Mesenteric fat pad (tissue), 1 donor: ENCODE measurements at regions not wholly inside any gene's neighbourhood (a gene's known extent, or its start where the extent isn't known, plus 50 kb on each side); places are given as distances from the start of the nearest gene placed in this dataset.
"Not testable (repeated sequence)": the region's sequence is repeated elsewhere in the genome, so short reads cannot be mapped to it uniquely, and the experiment has no call there.

ENCODE experiments used
- DNase-seq: peaks from one replicate; pipeline ENCODE4 v3.0.0-alpha.2; 2020; ENCODE audit warnings: low spot score
- donor health status: DM: yes; HTN: yes; CAD: no.

GRCh38 chr11:95652002-95652472 lies 137.5 kb downstream of the FAM76B start:
- DNase-seq, result no peak

GRCh38 chr11:95650276-95650675 lies 139.3 kb downstream of the FAM76B start:
- DNase-seq, result no peak

- DNase-seq, result no peak
Measured at GRCh38 chr11:95647871-95648270, 141.7 kb downstream of the FAM76B start.

DNA sequence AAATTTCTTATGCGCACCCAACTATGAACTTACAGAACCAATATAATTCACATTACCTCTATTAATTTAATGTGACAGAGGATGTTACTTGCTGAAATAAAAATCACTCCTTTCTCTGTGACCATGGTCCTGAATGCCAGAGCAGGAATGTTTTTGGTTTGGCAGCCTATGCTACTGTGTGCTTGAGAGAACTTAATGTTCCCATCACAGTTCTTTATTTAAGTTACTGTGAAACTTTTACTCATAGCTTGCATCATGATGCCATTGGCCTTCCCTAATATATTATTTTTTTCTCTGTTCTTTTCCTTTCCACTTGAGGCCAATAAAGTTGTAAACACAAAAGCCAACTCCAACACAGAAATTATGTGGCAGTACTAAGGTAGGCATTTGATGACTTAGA lies 142.2 kb downstream of the FAM76B start:
- no peak for DNase-seq

- no peak for DNase-seq
Measured at GRCh38 chr11:95641495-95641894, 148.1 kb downstream of the FAM76B start.

DNA sequence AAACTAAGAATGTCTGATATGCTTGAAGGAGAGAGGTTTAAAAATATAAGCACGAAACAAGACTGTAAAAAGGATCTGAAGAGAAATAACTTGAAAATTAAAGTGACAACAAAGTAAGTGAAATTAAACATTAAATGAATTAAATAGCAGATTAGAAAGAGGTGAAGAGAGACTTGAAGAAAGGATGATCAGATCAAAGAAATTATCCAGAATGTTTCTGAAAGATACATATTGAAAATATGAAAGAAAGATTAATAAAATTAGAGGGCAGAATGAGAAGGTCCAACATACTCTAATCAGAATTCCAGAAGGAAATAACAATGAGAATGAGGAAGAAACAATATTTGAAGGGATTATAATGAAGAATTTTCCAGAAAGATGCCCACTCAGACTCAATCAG lies 151.1 kb downstream of the FAM76B start:
- no peak for DNase-seq

- DNase-seq, result no peak
Measured at GRCh38 chr11:95625164-95625900, 164.2 kb downstream of the FAM76B start.

DNA sequence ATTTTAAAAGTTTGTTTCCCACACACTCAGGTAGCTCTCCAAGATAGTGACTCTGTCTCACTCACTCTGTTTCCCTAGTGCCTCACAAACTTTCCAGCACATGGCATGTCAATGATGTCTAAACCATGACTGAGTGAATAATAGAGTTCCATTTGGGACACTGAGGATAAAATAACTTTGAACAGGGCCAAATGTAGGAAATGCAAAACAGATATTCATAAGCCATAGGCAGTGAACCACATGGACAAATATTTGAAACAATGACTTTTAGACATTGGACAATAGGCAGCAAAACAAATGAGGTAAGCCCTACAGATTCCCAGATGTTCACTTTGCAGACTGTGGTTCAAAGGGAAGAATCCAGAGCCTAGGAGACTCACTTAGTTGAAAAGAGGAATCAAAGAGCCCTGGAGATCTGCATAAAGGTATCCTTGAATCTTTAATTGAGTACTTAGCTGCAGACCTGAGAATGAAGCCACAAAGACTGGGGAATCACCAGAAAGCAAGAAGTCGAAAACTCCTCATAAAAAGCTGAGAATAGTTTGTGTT lies 173.3 kb downstream of the FAM76B start:
- no peak for DNase-seq

GRCh38 chr11:95611827-95612226 lies 177.8 kb downstream of the FAM76B start:
- DNase-seq, result no peak

- not testable (repeated sequence) for DNase-seq
Measured at GRCh38 chr11:95610185-95610584, 179.4 kb downstream of the FAM76B start.

GRCh38 chr11:95608093-95608492 lies 181.5 kb downstream of the FAM76B start:
- DNase-seq, result no peak

GRCh38 chr11:95606824-95607223 lies 182.8 kb downstream of the FAM76B start:
- no peak for DNase-seq

DNA sequence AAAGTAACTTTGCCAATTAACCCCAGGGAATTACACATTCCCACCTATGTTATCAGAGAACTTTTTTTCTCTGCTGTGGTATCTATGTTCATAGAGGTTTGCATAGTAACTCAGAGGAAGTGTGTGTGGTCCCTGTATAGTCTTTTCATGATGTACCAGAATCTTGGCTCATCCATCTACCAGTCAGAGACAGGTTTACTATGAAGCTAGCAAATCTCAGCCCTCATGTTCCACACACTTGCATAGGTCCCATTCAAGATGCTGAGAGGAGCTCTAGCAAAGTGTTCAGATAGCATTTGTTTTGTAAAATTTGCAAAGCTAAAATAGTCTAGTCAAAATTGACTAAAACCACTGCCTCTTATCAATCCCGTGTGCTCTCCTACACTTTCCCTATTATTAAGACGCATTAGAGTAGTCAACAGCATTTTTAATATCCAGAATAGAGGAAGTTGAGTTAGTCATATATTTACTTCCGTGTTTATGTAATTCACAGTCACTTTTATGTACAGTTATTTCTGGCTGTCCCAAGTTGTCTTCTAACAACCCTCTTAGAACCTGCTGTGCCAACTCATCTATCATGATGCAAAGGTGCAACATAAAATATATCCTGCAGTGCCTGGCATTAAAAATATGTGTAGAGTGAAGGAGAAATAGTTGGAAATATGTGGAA lies 184.2 kb downstream of the FAM76B start:
- no peak for DNase-seq

DNA sequence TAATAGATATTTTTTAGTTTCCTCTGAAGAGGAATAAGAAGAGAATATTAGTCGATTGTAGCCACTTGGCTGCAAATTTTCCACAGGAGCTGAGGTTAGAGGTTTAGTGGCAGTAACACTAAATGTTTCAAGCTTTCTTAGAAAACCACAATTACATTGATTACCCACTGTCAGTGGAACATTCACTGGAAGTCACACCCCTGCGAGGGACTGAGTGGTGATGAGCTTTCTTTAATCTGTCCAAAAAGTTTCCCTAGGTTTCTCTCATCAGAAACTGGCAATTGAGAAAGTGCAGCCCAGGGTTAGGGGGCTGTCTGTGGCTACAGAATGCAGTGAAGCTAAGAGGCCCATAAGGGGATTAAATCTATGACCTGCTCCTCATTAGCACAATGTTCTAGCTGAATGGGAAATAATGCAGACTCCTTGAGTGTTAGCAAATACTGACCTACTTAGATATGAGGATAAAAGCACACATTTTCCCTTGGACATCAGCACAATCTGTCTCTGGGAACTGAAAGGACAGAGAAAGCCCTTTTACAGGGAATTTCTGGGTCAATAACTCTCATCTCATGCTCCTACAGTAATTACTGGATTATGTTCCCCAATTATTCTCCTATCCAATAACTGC lies 189.5 kb downstream of the FAM76B start:
- no peak for DNase-seq

DNA sequence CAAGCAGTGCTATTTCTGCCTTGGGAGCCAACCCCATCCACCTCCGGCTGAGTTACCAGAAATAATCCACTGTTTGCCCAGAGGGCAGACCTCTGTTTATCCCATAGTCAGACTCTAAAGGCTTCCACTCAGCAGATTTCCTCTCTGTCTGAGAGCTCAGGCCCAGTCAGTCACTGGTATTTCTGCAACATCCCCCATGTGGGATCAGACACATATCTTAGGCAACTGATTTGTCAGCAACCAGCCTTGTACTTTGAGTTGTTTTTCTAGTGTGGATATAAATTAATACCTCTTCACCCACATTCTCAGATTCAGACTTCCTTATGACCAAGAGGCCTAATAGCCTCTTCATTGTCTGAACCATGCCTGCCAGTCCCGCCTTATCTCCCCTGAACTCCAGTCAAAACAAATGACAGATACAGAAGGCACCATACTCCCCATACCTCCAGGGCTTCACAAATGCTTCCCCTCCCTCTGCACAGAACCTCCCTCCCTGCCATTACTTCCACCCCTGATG lies 193.6 kb downstream of the FAM76B start:
- no peak for DNase-seq

GRCh38 chr11:95595541-95595940 lies 194.0 kb downstream of the FAM76B start:
- DNase-seq, result no peak

GRCh38 chr11:95593111-95593510 lies 196.5 kb downstream of the FAM76B start:
- DNase-seq, result no peak

DNA sequence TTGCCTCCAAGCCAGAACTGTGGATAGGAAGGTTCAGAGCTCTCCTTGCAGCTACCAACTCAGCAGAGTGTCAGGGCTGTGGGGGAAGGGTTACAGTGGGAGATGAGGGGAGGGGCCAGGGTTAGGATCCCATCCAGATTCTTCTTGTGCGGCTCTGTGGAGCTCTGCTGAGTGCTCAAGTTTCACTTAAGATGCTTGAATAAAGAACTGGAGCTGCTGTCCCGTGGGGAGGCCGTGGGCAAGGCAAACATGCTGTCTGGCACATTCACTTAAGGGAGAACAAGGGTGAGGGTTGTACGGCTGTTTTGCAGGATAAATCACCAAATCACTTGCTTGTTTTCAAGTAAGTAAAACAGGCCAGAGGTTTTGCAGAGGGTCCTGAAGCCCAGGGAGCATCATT lies 197.1 kb downstream of the FAM76B start:
- no peak for DNase-seq

DNA sequence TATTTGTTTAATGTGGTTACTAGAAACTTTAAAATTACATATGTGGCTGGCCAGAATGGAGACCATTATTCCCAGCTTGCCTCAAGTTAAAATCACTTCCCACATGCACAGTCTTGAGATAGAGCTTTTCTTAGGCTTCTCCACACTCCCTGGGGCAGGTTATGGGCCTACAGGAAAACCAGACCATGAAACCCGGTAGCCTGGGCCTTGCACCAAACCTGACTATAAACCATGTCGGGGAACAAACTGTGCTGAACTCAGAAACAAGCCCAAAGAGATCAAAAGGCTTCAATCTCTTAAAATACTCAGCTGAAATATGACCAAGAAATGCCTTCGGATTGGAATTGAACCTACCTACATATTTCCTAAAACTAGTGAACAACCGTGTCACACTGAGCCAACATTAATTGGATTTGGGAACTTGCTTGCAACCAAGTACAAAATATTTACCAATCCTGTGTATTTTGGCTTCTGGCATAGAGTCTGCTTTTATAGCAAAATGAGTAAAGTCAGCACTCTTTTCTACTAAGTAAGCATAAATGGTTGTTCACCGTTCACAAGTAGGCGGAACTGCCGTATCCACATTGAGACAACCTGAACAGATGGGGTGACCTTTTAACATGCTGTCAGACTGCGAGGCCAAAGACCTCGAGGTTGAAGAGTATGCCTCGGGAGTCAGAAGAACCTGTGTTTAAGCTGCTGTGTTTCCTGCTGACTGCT lies 199.5 kb downstream of the FAM76B start:
- no peak for DNase-seq

GRCh38 chr11:95588821-95589220 lies 200.8 kb downstream of the FAM76B start:
- DNase-seq, result no peak

DNA sequence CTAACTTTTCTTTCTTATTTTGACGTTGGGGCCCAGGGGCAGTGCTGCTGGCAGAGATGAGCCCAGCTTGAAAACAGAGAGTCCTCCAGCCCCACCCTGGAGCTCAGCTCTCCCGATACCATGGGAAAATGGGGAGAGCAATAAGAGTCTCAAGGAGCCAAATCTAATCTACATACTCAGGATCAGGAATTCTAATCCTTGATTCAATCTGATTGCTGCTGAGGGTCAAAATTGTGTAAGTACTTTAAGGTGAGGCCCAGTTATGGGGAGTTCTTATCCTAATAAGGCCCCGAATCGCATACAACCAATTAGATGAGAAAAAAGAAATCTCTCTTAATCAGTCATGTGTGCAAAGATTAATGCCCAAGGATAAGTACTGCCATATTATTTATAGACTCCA lies 202.9 kb downstream of the FAM76B start:
- DNase-seq, result no peak
